ENCODE measurements at regions not wholly inside any gene's neighbourhood (a gene's known extent, or its start where the extent isn't known, plus 50 kb on each side); places are given as distances from the start of the nearest gene placed in this dataset.

DNA sequence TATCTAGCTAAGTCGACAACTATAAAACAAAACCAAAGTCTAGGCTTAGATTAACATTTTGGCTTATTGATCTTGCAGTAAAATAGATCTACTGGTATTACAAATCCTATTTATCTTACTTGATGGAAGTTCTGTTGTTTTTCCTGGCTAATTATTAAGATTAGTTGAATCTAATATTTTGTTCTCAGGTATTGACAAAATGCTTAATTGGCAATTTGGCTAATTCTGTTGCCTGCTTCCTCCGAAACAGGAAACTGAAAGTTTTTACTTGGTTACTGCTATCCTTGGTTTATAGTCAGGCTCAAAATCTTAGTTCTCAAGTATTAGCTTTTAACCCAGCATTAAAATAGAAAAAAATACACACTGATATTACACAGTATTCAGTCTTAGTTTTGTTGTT, 820.5 kb downstream of the NR2F1-AS1 start:
- TF ChIP-seq CTCF (IDR thresholded peaks at IDR 0.05) (no peak), ZFX (IDR thresholded peaks at IDR 0.05; ENCODE audit: borderline replicate concordance) (no peak)
